CD4-positive, alpha-beta T cell treated with Interleukin-21 for 1 hour (primary cell): ENCODE measurements at regions not wholly inside any gene's neighbourhood (a gene's known extent, or its start where the extent isn't known, plus 50 kb on each side); places are given as distances from the start of the nearest gene placed in this dataset.

Source experiments
- DNase-seq: peaks from one replicate; pipeline ENCODE4 v3.0.0-alpha.2; 2020

DNA sequence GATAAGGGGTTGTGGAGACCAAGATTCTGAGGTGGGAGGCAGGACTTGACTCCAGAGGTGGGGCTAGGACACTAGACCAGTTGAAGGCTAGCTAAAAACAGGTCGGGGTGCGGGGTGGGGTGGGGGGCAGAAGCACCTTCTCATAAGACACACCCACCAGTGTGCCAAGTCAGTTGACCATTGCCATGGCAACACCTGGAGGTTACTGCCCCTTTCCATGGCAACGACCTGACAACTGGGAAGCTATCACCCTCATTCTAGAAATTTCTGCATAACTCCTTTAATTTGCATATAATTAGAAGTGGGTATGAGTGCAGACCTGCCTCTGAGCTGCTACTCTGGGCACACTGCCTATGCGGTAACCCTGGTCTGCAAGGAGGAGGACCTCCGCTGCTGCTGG, 53.9 kb upstream of the ALOX12 start:
- DNase-seq, result no peak

DNA sequence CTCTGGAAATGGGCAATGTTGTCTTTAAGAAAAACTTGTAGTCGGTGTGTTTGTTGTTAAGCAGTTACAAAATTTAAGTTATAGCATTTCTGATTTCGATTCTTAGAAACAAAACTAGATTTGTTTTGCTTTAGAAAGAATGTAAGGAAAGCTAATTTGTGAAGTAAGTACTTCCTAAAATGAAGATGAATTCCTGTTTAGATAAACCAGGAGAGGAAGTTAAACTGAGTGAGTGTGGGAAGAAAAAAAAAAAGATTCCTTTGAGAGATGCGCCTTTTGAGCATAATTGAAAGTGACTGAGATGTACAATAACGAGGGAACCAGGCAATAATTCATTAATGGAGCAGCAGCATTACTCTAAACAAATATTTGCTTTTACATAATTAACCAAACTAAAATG, 52.4 kb upstream of the ALOX12 start:
- no peak for DNase-seq
